ENCODE measurements at regions not wholly inside any gene's neighbourhood (a gene's known extent, or its start where the extent isn't known, plus 50 kb on each side); places are given as distances from the start of the nearest gene placed in this dataset.

DNA sequence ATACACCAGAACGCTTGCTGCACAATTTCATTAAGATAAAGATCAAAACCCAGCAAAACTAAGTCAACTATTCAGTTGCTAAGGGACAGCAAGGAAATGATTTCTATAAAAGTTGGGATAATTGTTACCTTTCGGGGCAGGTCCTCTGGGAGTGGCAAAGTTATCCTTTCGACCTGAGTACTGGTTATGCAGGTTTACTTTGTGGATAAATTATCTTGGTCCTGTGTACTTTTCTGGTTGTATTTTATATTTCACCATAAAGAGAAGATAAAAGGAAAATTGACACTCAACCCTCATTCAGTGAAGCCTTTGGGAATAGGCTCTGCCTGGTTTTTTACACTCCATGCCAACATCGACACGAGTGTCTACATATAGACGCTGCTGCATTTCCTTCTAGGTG lies 146.5 kb downstream of the SYK start:
- H2AFZ ChIP-seq (ENCODE audit: low read length): no peak overlapping the region
- H3K4me2 ChIP-seq (ENCODE audit: low read depth, low read length, poor library complexity, severe bottlenecking): no peak overlapping the region
- no peaks in the 10 kb centered on the region for H3K4me1 ChIP-seq (ENCODE audit: low read length)
- no peak for DNase-seq
- H3K27me3 ChIP-seq (ENCODE audit: low read length): no peaks in the 10 kb centered on the region
- H4K20me1 ChIP-seq (ENCODE audit: insufficient read depth, low read depth, low read length): no peaks in the 10 kb centered on the region
- H3K4me3 ChIP-seq (ENCODE audit: low read length): no peak overlapping the region
- no peak overlapping the region for H3K27ac ChIP-seq (ENCODE audit: low read length)
- no peaks in the 10 kb centered on the region for H3K9me2 ChIP-seq (replicated peaks; ENCODE audit: insufficient read depth, low read length)
- H3K36me3 ChIP-seq (ENCODE audit: insufficient read depth, low read length): no peaks in the 10 kb centered on the region
- H3K9me3 ChIP-seq (ENCODE audit: low read length): no peaks in the 10 kb centered on the region
- no peaks in the 10 kb centered on the region for H3K79me2 ChIP-seq (ENCODE audit: low read length)
- H3K9ac ChIP-seq (ENCODE audit: low read length): no peak overlapping the region

DNA sequence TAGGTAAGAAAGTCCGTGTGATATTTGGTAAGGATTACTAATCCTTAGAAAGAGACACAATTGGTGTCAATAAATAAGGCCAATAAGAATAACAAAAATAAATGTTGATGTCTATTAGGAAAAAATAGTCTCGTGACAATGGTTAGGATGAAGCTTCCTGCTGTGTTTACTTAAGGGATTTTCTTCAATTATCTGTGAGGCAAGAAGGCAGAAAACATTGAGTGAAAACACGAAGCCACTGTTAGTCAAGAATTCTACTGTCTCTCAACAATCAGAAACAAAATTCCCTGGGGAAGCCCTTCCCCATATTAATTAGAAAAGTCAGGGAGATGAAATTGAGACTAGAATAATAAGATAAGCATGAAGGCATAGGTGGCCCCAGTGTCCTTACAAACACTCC lies 149.0 kb downstream of the SYK start:
- H2AFZ ChIP-seq (ENCODE audit: low read length): no peak overlapping the region
- no peaks in the 10 kb centered on the region for H3K79me2 ChIP-seq (ENCODE audit: low read length)
- H3K36me3 ChIP-seq (ENCODE audit: insufficient read depth, low read length): no peaks in the 10 kb centered on the region
- H3K4me3 ChIP-seq (ENCODE audit: low read length): no peak overlapping the region
- H3K27ac ChIP-seq (ENCODE audit: low read length): no peak overlapping the region
- no peaks in the 10 kb centered on the region for H3K9me3 ChIP-seq (ENCODE audit: low read length)
- DNase-seq: no peak
- no peaks in the 10 kb centered on the region for H3K9me2 ChIP-seq (replicated peaks; ENCODE audit: insufficient read depth, low read length)
- H3K27me3 ChIP-seq (ENCODE audit: low read length): no peaks in the 10 kb centered on the region
- H4K20me1 ChIP-seq (ENCODE audit: insufficient read depth, low read depth, low read length): no peaks in the 10 kb centered on the region
- no peaks in the 10 kb centered on the region for H3K4me1 ChIP-seq (ENCODE audit: low read length)
- H3K9ac ChIP-seq (ENCODE audit: low read length): no peak overlapping the region
- no peak overlapping the region for H3K4me2 ChIP-seq (ENCODE audit: low read depth, low read length, poor library complexity, severe bottlenecking)

GRCh38 chr9:90953200-90953599 lies 151.6 kb downstream of the SYK start:
- Histone ChIP-seq H3K9ac (ENCODE audit: low read length) (no peak overlapping the region), H3K27me3 (ENCODE audit: low read length) (no peaks in the 10 kb centered on the region), H3K4me2 (ENCODE audit: low read depth, low read length, poor library complexity, severe bottlenecking) (no peak overlapping the region), H3K79me2 (ENCODE audit: low read length) (no peaks in the 10 kb centered on the region), H3K9me2 (replicated peaks; ENCODE audit: insufficient read depth, low read length) (no peaks in the 10 kb centered on the region), H2AFZ (ENCODE audit: low read length) (no peak overlapping the region), H3K9me3 (ENCODE audit: low read length) (no peaks in the 10 kb centered on the region), H3K4me1 (ENCODE audit: low read length) (no peaks in the 10 kb centered on the region), H3K27ac (ENCODE audit: low read length) (no peak overlapping the region), H3K36me3 (ENCODE audit: insufficient read depth, low read length) (no peaks in the 10 kb centered on the region), H3K4me3 (ENCODE audit: low read length) (no peak overlapping the region), H4K20me1 (ENCODE audit: insufficient read depth, low read depth, low read length) (no peaks in the 10 kb centered on the region)
- no peak for DNase-seq

DNA sequence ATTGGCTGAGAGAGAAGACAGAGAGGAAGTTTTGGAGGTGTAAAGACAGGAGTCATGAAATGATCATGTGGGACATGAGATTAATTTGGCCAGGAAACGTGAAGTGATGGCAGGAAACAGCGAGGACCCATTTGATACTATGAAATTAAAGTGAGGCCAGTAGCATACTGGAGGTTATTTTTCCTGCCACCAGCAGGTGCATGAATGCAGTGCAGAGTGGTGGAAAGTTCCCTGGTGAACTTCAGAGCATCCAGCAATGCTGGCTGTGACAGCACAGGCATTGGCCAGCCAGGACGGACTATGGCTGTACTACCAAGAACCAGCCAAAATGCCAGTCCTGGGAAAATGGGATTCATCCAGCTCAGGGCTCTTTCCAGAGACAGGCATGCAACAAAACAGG lies 152.2 kb downstream of the SYK start:
- Histone ChIP-seq H3K79me2 (ENCODE audit: low read length) (no peaks in the 10 kb centered on the region), H3K4me3 (ENCODE audit: low read length) (no peak overlapping the region), H3K9me3 (ENCODE audit: low read length) (no peaks in the 10 kb centered on the region), H3K4me2 (ENCODE audit: low read depth, low read length, poor library complexity, severe bottlenecking) (no peak overlapping the region), H3K27me3 (ENCODE audit: low read length) (no peaks in the 10 kb centered on the region), H3K27ac (ENCODE audit: low read length) (no peak overlapping the region), H2AFZ (ENCODE audit: low read length) (no peak overlapping the region), H3K9me2 (replicated peaks; ENCODE audit: insufficient read depth, low read length) (no peaks in the 10 kb centered on the region), H4K20me1 (ENCODE audit: insufficient read depth, low read depth, low read length) (no peaks in the 10 kb centered on the region), H3K36me3 (ENCODE audit: insufficient read depth, low read length) (no peaks in the 10 kb centered on the region), H3K9ac (ENCODE audit: low read length) (no peak overlapping the region), H3K4me1 (ENCODE audit: low read length) (no peaks in the 10 kb centered on the region)
- no peak for DNase-seq

DNA sequence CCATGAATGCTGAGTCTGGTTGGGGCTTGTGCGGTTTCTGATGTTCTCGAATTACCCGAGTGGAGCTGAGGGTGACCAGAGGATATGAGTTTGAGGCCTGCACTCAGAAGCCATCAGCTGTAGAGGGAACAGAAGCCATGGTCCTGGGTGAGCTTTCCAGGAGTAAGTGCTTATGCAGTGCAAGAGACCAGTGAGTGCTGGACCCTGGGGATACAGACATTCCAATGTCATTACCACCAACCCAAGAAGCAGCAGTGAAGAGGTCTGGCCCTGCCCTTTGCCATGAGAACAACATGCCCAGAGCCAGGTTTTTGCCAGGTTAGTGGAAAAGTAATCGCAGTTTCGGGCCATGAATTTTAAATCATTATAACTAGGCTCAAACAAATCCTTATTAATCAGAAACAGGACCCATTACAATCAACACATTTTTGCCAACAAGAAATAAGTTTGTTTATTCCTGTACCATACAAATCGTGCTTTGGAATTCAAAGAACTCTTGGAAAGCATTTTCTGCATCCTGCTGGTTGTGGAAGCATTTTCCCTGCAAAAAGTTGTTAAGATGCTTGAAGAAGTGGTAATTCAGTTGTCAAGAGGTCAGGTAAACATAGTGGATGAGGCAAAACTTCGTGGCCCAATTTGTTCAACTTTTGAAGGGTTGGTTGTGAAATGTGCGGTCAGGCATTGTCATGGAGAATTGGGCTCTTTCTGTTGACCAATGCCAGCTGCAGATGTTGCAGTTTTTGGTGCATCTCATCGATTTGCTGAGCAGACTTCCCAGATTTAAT lies 154.6 kb downstream of the SYK start:
- Histone ChIP-seq H3K9ac (ENCODE audit: low read length) (no peak overlapping the region), H4K20me1 (ENCODE audit: insufficient read depth, low read depth, low read length) (no peaks in the 10 kb centered on the region), H3K27me3 (ENCODE audit: low read length) (no peaks in the 10 kb centered on the region), H3K4me1 (ENCODE audit: low read length) (no peaks in the 10 kb centered on the region), H3K27ac (ENCODE audit: low read length) (no peak overlapping the region), H3K9me2 (replicated peaks; ENCODE audit: insufficient read depth, low read length) (no peaks in the 10 kb centered on the region), H2AFZ (ENCODE audit: low read length) (no peak overlapping the region), H3K4me2 (ENCODE audit: low read depth, low read length, poor library complexity, severe bottlenecking) (no peak overlapping the region), H3K4me3 (ENCODE audit: low read length) (no peak overlapping the region), H3K36me3 (ENCODE audit: insufficient read depth, low read length) (no peaks in the 10 kb centered on the region), H3K9me3 (ENCODE audit: low read length) (no peaks in the 10 kb centered on the region), H3K79me2 (ENCODE audit: low read length) (no peaks in the 10 kb centered on the region)
- no peak for DNase-seq

DNA sequence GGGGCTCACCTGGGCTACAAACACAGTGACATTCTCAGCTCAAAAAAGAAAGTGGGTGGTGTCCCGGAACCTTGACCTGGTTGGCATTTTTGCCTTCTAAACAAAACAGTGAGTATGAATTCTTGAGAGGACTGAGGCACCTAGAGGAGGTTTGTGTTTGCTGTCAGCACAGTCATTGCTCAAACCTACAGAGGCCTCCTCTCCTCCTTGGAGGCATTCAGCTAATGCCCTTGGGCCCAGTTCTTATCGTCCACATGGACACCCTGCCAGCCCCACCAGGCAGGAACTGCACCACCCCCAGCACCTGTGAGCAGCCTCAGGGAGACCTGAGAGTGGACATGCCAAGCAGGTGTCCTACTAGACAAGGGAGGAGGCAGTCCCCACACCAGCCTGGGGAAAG lies 156.7 kb downstream of the SYK start:
- no peaks in the 10 kb centered on the region for H3K4me1 ChIP-seq (ENCODE audit: low read length)
- no peak for DNase-seq
- H4K20me1 ChIP-seq (ENCODE audit: insufficient read depth, low read depth, low read length): no peaks in the 10 kb centered on the region
- no peaks in the 10 kb centered on the region for H3K27me3 ChIP-seq (ENCODE audit: low read length)
- H2AFZ ChIP-seq (ENCODE audit: low read length): no peak overlapping the region
- H3K27ac ChIP-seq (ENCODE audit: low read length): no peak overlapping the region
- no peak overlapping the region for H3K4me2 ChIP-seq (ENCODE audit: low read depth, low read length, poor library complexity, severe bottlenecking)
- H3K36me3 ChIP-seq (ENCODE audit: insufficient read depth, low read length): no peaks in the 10 kb centered on the region
- no peaks in the 10 kb centered on the region for H3K79me2 ChIP-seq (ENCODE audit: low read length)
- no peaks in the 10 kb centered on the region for H3K9me3 ChIP-seq (ENCODE audit: low read length)
- no peaks in the 10 kb centered on the region for H3K9me2 ChIP-seq (replicated peaks; ENCODE audit: insufficient read depth, low read length)
- no peak overlapping the region for H3K9ac ChIP-seq (ENCODE audit: low read length)
- no peak overlapping the region for H3K4me3 ChIP-seq (ENCODE audit: low read length)

- H3K4me2 ChIP-seq (ENCODE audit: low read depth, low read length, poor library complexity, severe bottlenecking): no peak overlapping the region
- H2AFZ ChIP-seq (ENCODE audit: low read length): no peak overlapping the region
- no peak overlapping the region for H3K9ac ChIP-seq (ENCODE audit: low read length)
- no peaks in the 10 kb centered on the region for H3K27me3 ChIP-seq (ENCODE audit: low read length)
- no peak overlapping the region for H3K27ac ChIP-seq (ENCODE audit: low read length)
- no peak for DNase-seq
- no peaks in the 10 kb centered on the region for H4K20me1 ChIP-seq (ENCODE audit: insufficient read depth, low read depth, low read length)
- no peaks in the 10 kb centered on the region for H3K4me1 ChIP-seq (ENCODE audit: low read length)
- H3K9me3 ChIP-seq (ENCODE audit: low read length): no peaks in the 10 kb centered on the region
- H3K9me2 ChIP-seq (replicated peaks; ENCODE audit: insufficient read depth, low read length): no peaks in the 10 kb centered on the region
- H3K79me2 ChIP-seq (ENCODE audit: low read length): no peaks in the 10 kb centered on the region
- H3K36me3 ChIP-seq (ENCODE audit: insufficient read depth, low read length): no peaks in the 10 kb centered on the region
- H3K4me3 ChIP-seq (ENCODE audit: low read length): no peak overlapping the region
These were observed 159.3 kb downstream of the SYK start for GRCh38 chr9:90960941-90961340.

DNA sequence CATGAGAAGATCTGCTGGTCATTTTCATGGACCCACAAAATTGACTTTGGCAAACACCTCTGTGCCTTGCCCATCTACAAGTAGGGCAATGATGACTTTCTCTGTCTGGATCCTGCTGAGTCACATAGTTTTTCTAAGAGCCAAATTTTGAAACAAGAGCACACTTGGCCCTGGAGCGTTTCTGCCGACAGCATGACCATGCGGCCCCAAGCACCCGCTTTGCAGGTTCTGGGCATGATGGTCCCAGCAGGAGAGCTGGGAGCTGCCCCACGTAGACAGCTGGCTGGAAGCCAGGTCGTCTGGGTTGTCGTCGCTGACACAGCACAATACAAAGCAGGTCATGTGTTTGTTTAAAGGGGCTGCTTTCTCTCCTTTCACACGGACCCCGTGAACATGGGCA lies 159.8 kb downstream of the SYK start:
- H3K4me1 ChIP-seq (ENCODE audit: low read length): no peaks in the 10 kb centered on the region
- H3K4me3 ChIP-seq (ENCODE audit: low read length): no peak overlapping the region
- no peak overlapping the region for H3K4me2 ChIP-seq (ENCODE audit: low read depth, low read length, poor library complexity, severe bottlenecking)
- no peaks in the 10 kb centered on the region for H3K36me3 ChIP-seq (ENCODE audit: insufficient read depth, low read length)
- H4K20me1 ChIP-seq (ENCODE audit: insufficient read depth, low read depth, low read length): no peaks in the 10 kb centered on the region
- DNase-seq: no peak
- H3K27me3 ChIP-seq (ENCODE audit: low read length): no peaks in the 10 kb centered on the region
- no peak overlapping the region for H2AFZ ChIP-seq (ENCODE audit: low read length)
- H3K9ac ChIP-seq (ENCODE audit: low read length): no peak overlapping the region
- no peaks in the 10 kb centered on the region for H3K79me2 ChIP-seq (ENCODE audit: low read length)
- H3K27ac ChIP-seq (ENCODE audit: low read length): no peak overlapping the region
- H3K9me2 ChIP-seq (replicated peaks; ENCODE audit: insufficient read depth, low read length): no peaks in the 10 kb centered on the region
- H3K9me3 ChIP-seq (ENCODE audit: low read length): no peaks in the 10 kb centered on the region

Data from Karpas-422 (cell line).